Mesothelial cell of epicardium (in vitro differentiated cells): ENCODE measurements at regions not wholly inside any gene's neighbourhood (a gene's known extent, or its start where the extent isn't known, plus 50 kb on each side); places are given as distances from the start of the nearest gene placed in this dataset.

Source experiments
- DNase-seq, 2 experiments: peaks; one replicate each; pipeline ENCODE4 v3.0.0; 2021; ENCODE audit warnings: low spot score in 2 of 2; ENCODE audit not compliant: unreplicated experiment in 2 of 2
- H3K27ac Mint-ChIP-seq: 2 replicates; pipeline ENCODE4 v1.8.0; 2021; ENCODE audit warnings: mixed read lengths
- H3K27me3 Mint-ChIP-seq: 2 replicates; pipeline ENCODE4 v1.8.0; 2021; ENCODE audit warnings: low read depth, mixed read lengths
- H3K36me3 Mint-ChIP-seq: 2 replicates; pipeline ENCODE4 v1.8.0; 2021; ENCODE audit warnings: mixed read lengths
- H3K4me1 Mint-ChIP-seq: 2 replicates; pipeline ENCODE4 v1.8.0; 2021; ENCODE audit warnings: mixed read lengths
- H3K4me3 Mint-ChIP-seq: 2 replicates; pipeline ENCODE4 v1.8.0; 2021; ENCODE audit warnings: mild to moderate bottlenecking, moderate library complexity, mixed read lengths
- H3K9me3 Mint-ChIP-seq: 2 replicates; pipeline ENCODE4 v1.8.0; 2021; ENCODE audit warnings: mixed read lengths
- TF ChIP-seq, protein P1 (sequence below): fragments of 200-600 bp; sonication (generic); IDR thresholded peaks from one replicate; pipeline ENCODE4 v1.5.0; 2021; ENCODE audit warnings: antibody characterized with exemption; ENCODE audit not compliant: unreplicated experiment

DNA sequence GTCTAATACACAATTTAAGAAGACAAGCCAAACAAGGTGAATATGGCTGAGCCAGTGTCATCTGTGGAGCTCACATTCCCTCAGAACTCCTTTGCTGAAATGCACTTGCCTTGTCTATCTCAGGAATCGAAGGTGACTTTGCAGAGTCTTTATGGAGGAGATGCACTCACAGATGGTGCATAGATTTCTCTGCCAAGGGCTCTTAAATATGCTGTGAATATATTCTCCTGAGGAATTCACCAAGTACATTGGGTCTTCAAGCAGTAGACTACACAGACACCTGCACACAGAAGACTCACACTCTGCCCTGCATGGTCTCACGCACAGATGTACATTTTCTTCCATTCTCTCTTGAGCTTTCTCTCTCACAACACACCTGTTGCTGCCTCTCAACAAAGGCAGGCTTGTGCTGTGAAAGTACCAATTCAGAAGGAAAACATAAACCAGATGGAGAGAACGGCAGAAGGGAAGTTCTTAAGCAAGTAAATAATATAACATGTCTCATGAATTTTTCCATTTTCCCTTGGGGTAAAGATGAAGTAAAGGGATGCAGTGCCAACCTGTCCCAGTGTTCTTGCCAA is 174.7 kb downstream of the DLEU7 start:
- H3K27ac Mint-ChIP-seq: no peak overlapping the region
- no peak overlapping the region for H3K4me3 Mint-ChIP-seq
- no peaks in the 10 kb centered on the region for H3K4me1 Mint-ChIP-seq
- peaks cover 4% of the 10 kb centered on the region for H3K36me3 Mint-ChIP-seq
- DNase-seq: no peak
- no peaks in the 10 kb centered on the region for H3K27me3 Mint-ChIP-seq
- TF ChIP-seq, protein P1, sequence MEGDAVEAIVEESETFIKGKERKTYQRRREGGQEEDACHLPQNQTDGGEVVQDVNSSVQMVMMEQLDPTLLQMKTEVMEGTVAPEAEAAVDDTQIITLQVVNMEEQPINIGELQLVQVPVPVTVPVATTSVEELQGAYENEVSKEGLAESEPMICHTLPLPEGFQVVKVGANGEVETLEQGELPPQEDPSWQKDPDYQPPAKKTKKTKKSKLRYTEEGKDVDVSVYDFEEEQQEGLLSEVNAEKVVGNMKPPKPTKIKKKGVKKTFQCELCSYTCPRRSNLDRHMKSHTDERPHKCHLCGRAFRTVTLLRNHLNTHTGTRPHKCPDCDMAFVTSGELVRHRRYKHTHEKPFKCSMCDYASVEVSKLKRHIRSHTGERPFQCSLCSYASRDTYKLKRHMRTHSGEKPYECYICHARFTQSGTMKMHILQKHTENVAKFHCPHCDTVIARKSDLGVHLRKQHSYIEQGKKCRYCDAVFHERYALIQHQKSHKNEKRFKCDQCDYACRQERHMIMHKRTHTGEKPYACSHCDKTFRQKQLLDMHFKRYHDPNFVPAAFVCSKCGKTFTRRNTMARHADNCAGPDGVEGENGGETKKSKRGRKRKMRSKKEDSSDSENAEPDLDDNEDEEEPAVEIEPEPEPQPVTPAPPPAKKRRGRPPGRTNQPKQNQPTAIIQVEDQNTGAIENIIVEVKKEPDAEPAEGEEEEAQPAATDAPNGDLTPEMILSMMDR: no peak
- H3K9me3 Mint-ChIP-seq: peaks cover 4% of the 10 kb centered on the region

DNA sequence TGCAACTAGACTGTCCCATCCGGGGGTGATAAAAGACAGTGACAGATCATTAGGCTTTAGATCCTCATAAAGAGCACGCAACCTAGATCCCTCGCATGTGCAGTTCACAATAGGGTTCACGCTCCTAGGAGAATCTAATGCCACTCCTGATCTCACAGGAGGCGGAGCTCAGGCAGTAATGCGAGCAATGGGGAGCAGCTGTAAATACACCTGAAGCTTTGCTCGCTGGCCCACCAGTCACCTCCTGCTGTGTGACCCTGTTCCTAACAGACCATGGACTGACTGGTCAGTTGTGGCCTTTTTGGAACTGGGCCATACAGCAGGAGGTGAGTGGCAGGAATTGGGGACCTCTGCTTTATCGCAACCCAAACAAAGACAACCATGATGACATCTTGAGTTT is 173.2 kb downstream of the DLEU7 start:
- Mint-ChIP-seq H3K4me3 (no peak overlapping the region), H3K36me3 (peaks cover 4% of the 10 kb centered on the region), H3K27ac (no peak overlapping the region), H3K4me1 (no peaks in the 10 kb centered on the region), H3K27me3 (no peaks in the 10 kb centered on the region), H3K9me3 (peaks cover 4% of the 10 kb centered on the region)
- no peak for DNase-seq
- TF ChIP-seq, protein P1: no peak

DNA sequence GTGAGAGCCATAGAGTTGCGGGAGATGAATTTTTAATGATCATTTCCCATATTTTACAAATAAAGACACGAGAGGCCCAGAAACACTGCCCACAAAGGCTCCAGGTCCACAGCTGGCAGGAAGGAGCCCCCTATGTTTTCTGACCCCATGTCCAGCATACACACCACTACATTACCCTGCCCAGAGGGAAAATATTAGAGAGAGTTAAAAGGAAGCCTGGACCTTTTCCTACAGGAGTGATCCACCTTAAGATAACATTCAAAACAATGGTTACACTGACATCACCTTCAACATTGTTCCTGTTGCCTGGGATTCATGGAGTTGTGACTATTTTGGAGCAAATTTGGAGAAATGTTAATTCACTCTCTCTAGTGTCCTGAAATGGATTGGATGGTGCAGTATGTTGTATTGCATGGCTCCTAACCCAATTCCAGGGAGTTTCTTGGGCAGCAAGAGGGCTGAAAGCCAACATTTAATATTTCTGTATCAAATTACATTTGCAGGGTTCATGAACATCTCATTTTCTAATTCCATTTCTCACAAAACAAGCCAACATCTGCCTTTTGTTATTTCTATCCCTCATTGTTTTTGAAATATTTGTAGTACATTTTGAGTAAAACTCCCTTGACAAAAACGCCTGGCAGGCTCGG is 172.5 kb downstream of the DLEU7 start:
- Mint-ChIP-seq H3K27me3 (no peaks in the 10 kb centered on the region), H3K36me3 (peaks cover 4% of the 10 kb centered on the region), H3K27ac (no peak overlapping the region), H3K4me1 (no peaks in the 10 kb centered on the region), H3K9me3 (peaks cover 4% of the 10 kb centered on the region), H3K4me3 (no peak overlapping the region)
- TF ChIP-seq, protein P1: no peak
- no peak for DNase-seq

DNA sequence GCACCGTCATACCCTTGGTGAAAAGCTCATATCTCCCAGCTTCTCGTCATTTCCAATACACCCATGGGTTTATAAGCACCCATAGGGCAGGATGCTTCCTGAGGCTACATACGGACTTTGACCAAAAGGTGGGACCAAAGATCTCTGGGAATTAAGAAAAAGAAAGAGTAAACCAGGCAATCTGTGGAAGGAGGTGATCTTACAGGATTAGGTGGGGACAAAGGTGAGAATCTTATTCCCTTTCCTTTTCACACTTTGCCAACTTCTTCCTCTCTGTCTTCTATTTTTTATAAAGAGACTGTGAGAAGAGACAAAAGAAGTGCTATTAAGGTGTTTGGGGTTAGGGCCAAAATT is 172.0 kb downstream of the DLEU7 start:
- H3K9me3 Mint-ChIP-seq: peaks cover under 1% of the 10 kb centered on the region
- H3K27me3 Mint-ChIP-seq: no peaks in the 10 kb centered on the region
- H3K4me1 Mint-ChIP-seq: no peaks in the 10 kb centered on the region
- TF ChIP-seq, protein P1: no peak
- no peak for DNase-seq
- H3K27ac Mint-ChIP-seq: no peak overlapping the region
- no peaks in the 10 kb centered on the region for H3K36me3 Mint-ChIP-seq
- H3K4me3 Mint-ChIP-seq: no peak overlapping the region

DNA sequence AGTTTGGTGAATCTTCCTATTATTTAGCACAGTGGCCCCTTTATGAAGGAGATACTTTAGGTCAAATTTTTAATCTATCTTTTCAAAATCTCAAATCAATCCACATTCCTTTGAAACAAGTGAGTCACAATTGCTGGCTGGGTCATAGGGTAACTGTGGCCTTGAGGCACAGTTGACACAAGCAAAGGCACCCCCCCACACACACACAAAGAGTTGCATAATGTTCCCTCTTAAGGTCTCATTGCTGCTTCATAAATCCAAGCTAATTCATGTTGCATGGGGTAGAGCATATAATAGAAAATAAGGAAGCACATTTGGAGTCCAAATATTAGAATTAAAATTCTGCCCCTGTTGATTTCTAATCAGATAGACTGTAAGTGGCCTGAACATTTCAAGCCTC is 171.5 kb downstream of the DLEU7 start:
- Mint-ChIP-seq H3K9me3 (no peaks in the 10 kb centered on the region), H3K4me3 (no peak overlapping the region), H3K4me1 (no peaks in the 10 kb centered on the region), H3K36me3 (no peaks in the 10 kb centered on the region), H3K27me3 (no peaks in the 10 kb centered on the region), H3K27ac (no peak overlapping the region)
- TF ChIP-seq, protein P1: no peak
- DNase-seq: no peak
